ENCODE measurements at regions not wholly inside any gene's neighbourhood (a gene's known extent, or its start where the extent isn't known, plus 50 kb on each side); places are given as distances from the start of the nearest gene placed in this dataset.

DNA sequence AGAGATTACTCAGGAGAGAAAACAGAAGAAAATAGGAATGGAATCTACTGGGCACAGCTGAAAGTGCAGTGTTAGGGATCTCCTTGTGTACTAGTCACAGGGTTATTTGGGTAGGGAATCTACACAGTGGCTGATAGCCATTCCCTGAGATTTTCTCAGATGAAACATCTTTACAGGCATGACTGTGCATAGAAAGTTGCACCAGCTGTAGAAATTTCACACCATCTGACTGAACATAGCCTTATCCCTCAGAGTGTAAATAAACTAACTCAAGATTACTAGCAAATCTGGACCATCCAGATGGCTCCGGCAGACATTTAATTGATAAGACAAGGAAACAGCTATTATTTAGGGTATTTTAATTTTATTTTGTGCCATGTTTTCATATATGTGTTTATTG lies 2053.5 kb upstream of the TENM3 start:
- Mint-ChIP-seq H3K27me3 (ENCODE audit: low read depth in 3 of 3) (no peaks in the 10 kb centered on the region), H3K9me3 (peaks cover 0 to 4% (median 0%) of the 10 kb centered on the region in 7 donors), H3K4me1 (no peaks in the 10 kb centered on the region), H3K4me3 (no peak overlapping the region), H3K36me3 (no peaks in the 10 kb centered on the region), H3K27ac (no peak overlapping the region)
- intact Hi-C loops (cut with micrococcal nuclease), result no loop called here
- Histone ChIP-seq H3K9ac (ENCODE audit: insufficient read depth, low read length, poor library complexity, severe bottlenecking) (no peak overlapping the region), H3K79me2 (ENCODE audit: insufficient read depth, low read length) (no peaks in the 10 kb centered on the region), H3K36me3 (replicated peaks in 1 of 2; ENCODE audit: control insufficient read depth in 1 of 2, insufficient read depth in 2 of 2, low read length in 2 of 2) (no peaks in the 10 kb centered on the region), H3K27ac (ENCODE audit: low read depth in 1 of 2, low read length in 2 of 2) (no peak overlapping the region), H3K9me3 (replicated peaks in 1 of 2; ENCODE audit: control insufficient read depth in 1 of 2, insufficient read depth in 1 of 2, low read length in 2 of 2) (no peaks in the 10 kb centered on the region), H3K4me3 (replicated peaks in 1 of 3; ENCODE audit: low read depth in 2 of 3, low read length in 3 of 3) (no peak overlapping the region), H3K27me3 (ENCODE audit: control insufficient read depth in 2 of 2, insufficient read depth in 2 of 2, low read length in 2 of 2) (no peaks in the 10 kb centered on the region), H3K4me1 (ENCODE audit: control insufficient read depth in 1 of 2, insufficient read depth in 2 of 2, low read length in 2 of 2) (no peaks in the 10 kb centered on the region), H3K4me2 (replicated peaks; ENCODE audit: extremely low read depth, low read length, poor library complexity, severe bottlenecking) (no peak overlapping the region), H4K20me1 (ENCODE audit: insufficient read depth, low read length) (no peaks in the 10 kb centered on the region), H2AFZ (ENCODE audit: insufficient read depth, low read depth, low read length, poor library complexity, severe bottlenecking) (no peak overlapping the region)
- WGBS (ENCODE audit: insufficient coverage), result no CpG with 5 or more reads among the region's 1 CpG
- TF ChIP-seq, protein P1, sequence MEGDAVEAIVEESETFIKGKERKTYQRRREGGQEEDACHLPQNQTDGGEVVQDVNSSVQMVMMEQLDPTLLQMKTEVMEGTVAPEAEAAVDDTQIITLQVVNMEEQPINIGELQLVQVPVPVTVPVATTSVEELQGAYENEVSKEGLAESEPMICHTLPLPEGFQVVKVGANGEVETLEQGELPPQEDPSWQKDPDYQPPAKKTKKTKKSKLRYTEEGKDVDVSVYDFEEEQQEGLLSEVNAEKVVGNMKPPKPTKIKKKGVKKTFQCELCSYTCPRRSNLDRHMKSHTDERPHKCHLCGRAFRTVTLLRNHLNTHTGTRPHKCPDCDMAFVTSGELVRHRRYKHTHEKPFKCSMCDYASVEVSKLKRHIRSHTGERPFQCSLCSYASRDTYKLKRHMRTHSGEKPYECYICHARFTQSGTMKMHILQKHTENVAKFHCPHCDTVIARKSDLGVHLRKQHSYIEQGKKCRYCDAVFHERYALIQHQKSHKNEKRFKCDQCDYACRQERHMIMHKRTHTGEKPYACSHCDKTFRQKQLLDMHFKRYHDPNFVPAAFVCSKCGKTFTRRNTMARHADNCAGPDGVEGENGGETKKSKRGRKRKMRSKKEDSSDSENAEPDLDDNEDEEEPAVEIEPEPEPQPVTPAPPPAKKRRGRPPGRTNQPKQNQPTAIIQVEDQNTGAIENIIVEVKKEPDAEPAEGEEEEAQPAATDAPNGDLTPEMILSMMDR (IDR thresholded peaks at IDR 0.05), result no peak
- DNase-seq, result no peak

DNA sequence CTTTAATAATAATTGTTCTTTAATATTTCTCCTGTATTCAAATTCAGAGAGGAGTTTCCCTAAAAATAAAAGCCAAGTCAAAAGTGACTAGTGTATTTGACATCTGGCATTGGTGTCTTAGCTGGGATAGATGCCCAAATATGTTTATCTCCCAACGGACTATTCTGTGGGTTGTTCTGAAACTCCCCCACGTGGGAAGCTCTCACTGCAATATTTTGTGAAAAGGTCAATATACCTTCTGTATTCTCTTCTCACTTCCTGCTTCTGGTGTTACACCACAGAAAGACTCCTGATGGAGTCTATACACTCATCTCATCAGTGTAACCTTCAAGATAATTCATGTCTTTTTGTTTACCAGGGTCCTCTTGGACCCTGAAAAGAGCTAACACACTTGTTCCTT lies 2052.8 kb upstream of the TENM3 start:
- H3K27ac ChIP-seq (ENCODE audit: low read depth in 1 of 2, low read length in 2 of 2), result no peak overlapping the region
- intact Hi-C loops (cut with micrococcal nuclease), result no loop called here
- WGBS (ENCODE audit: insufficient coverage), result no CpG with 5 or more reads among the region's 2 CpGs
- no peak overlapping the region for H2AFZ ChIP-seq (ENCODE audit: insufficient read depth, low read depth, low read length, poor library complexity, severe bottlenecking)
- TF ChIP-seq, protein P1 (IDR thresholded peaks at IDR 0.05), result no peak
- no peaks in the 10 kb centered on the region for H3K4me1 Mint-ChIP-seq
- no peak for DNase-seq
- H3K4me3 ChIP-seq (replicated peaks in 1 of 3; ENCODE audit: low read depth in 2 of 3, low read length in 3 of 3), result no peak overlapping the region
- H3K4me1 ChIP-seq (ENCODE audit: control insufficient read depth in 1 of 2, insufficient read depth in 2 of 2, low read length in 2 of 2), result no peaks in the 10 kb centered on the region
- H3K9ac ChIP-seq (ENCODE audit: insufficient read depth, low read length, poor library complexity, severe bottlenecking), result no peak overlapping the region
- no peaks in the 10 kb centered on the region for H4K20me1 ChIP-seq (ENCODE audit: insufficient read depth, low read length)
- H3K79me2 ChIP-seq (ENCODE audit: insufficient read depth, low read length), result no peaks in the 10 kb centered on the region
- no peaks in the 10 kb centered on the region for H3K9me3 ChIP-seq (replicated peaks in 1 of 2; ENCODE audit: control insufficient read depth in 1 of 2, insufficient read depth in 1 of 2, low read length in 2 of 2)
- H3K9me3 Mint-ChIP-seq, result peaks cover 0 to 4% (median 0%) of the 10 kb centered on the region in 7 donors
- H3K36me3 ChIP-seq (replicated peaks in 1 of 2; ENCODE audit: control insufficient read depth in 1 of 2, insufficient read depth in 2 of 2, low read length in 2 of 2), result no peaks in the 10 kb centered on the region
- no peaks in the 10 kb centered on the region for H3K36me3 Mint-ChIP-seq
- H3K27me3 ChIP-seq (ENCODE audit: control insufficient read depth in 2 of 2, insufficient read depth in 2 of 2, low read length in 2 of 2), result no peaks in the 10 kb centered on the region
- H3K27me3 Mint-ChIP-seq (ENCODE audit: low read depth in 3 of 3), result no peaks in the 10 kb centered on the region
- H3K27ac Mint-ChIP-seq, result no peak overlapping the region
- no peak overlapping the region for H3K4me2 ChIP-seq (replicated peaks; ENCODE audit: extremely low read depth, low read length, poor library complexity, severe bottlenecking)
- no peak overlapping the region for H3K4me3 Mint-ChIP-seq

All from CD14-positive monocyte (primary cell).